ENCODE measurements at regions not wholly inside any gene's neighbourhood (a gene's known extent, or its start where the extent isn't known, plus 50 kb on each side); places are given as distances from the start of the nearest gene placed in this dataset.
"Not testable (repeated sequence)": the region's sequence is repeated elsewhere in the genome, so short reads cannot be mapped to it uniquely, and the experiment has no call there.

DNA sequence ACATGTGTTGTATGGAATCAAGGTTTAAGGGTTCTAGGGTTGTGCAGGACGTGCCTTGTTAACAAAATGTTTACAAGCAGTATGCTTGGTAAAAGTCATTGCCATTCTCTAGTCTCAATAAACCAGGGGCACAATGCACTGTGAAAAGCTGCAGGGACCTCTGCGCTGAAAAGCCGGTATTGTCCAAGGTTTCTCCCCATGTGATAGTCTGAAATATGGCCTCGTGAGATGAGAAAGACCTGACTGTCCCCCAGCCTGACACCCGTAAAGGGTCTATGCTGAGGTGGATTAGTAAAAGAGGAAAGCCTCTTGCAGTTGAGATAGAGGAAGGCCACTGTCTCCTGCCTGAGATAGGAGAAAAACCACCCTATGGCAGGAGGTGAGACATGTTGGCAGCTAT, 537.5 kb downstream of the KCNJ18 start:
- H4K20me1 ChIP-seq (ENCODE audit: insufficient read depth, low read length); H2AFZ ChIP-seq (ENCODE audit: insufficient read depth, low read depth, low read length, poor library complexity, severe bottlenecking); H3K36me3 ChIP-seq (replicated peaks in 1 of 2; ENCODE audit: control insufficient read depth in 1 of 2, insufficient read depth in 2 of 2, low read length in 2 of 2); H3K9ac ChIP-seq (ENCODE audit: insufficient read depth, low read length, poor library complexity, severe bottlenecking); H3K79me2 ChIP-seq (ENCODE audit: insufficient read depth, low read length); H3K4me1 ChIP-seq (ENCODE audit: control insufficient read depth in 1 of 2, insufficient read depth in 2 of 2, low read length in 2 of 2); H3K27ac ChIP-seq (ENCODE audit: low read depth in 1 of 2, low read length in 2 of 2); H3K27me3 ChIP-seq (ENCODE audit: control insufficient read depth in 2 of 2, insufficient read depth in 2 of 2, low read length in 2 of 2); H3K27ac Mint-ChIP-seq; H3K27me3 Mint-ChIP-seq (ENCODE audit: low read depth in 3 of 3); DNase-seq; H3K4me3 Mint-ChIP-seq; H3K4me1 Mint-ChIP-seq; H3K36me3 Mint-ChIP-seq; H3K4me2 ChIP-seq (replicated peaks; ENCODE audit: extremely low read depth, low read length, poor library complexity, severe bottlenecking); H3K4me3 ChIP-seq (replicated peaks in 1 of 3; ENCODE audit: low read depth in 2 of 3, low read length in 3 of 3): not testable (repeated sequence)
- intact Hi-C loops (cut with micrococcal nuclease) = loop anchor here (10.0 kb wide), 2 partner anchors 55 to 75 kb away; no protein-coding TSS in a partner anchor
- H3K9me3 Mint-ChIP-seq = peaks cover 8 to 61% (median 44%) of the 10 kb centered on the region in 7 donors
- H3K9me3 ChIP-seq (replicated peaks in 1 of 2; ENCODE audit: control insufficient read depth in 1 of 2, insufficient read depth in 1 of 2, low read length in 2 of 2) = peaks cover 59 to 61% of the 10 kb centered on the region in 2 donors
- 93% methylated on average over 3 of the region's 5 CpGs for whole genome bisulfite sequencing (ENCODE audit: insufficient coverage)

DNA sequence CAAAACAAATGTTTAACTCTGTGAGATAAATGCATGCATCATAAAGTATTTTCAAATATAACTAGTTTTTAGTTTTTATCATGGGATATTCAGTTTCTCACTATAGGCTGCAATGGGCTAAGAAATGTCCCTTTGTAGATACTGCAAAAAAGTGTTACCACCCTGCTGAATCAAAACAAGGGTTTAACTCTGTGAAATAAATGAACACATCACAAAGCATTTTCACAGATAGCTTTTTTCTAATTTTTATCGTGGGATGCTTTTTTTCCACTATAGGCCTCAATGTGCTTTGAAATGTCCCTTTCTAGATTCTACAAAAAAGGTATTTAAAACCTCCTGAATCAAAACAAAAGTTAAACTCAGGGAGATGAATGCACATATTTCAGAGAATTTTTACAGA, 541.1 kb downstream of the KCNJ18 start:
- Mint-ChIP-seq H3K4me1 (no peaks in the 10 kb centered on the region), H3K4me3 (no peak overlapping the region), H3K27me3 (ENCODE audit: low read depth in 3 of 3) (peaks cover 0 to 1% (median 0%) of the 10 kb centered on the region in 3 donors), H3K27ac (no peak overlapping the region), H3K9me3 (peaks cover 2 to 37% (median 24%) of the 10 kb centered on the region in 7 donors), H3K36me3 (no peaks in the 10 kb centered on the region)
- H3K27me3 ChIP-seq (ENCODE audit: control insufficient read depth in 2 of 2, insufficient read depth in 2 of 2, low read length in 2 of 2) = no peaks in the 10 kb centered on the region
- no peak overlapping the region for H3K4me3 ChIP-seq (replicated peaks in 1 of 3; ENCODE audit: low read depth in 2 of 3, low read length in 3 of 3)
- peaks cover 30 to 67% of the 10 kb centered on the region in 2 donors for H3K9me3 ChIP-seq (replicated peaks in 1 of 2; ENCODE audit: control insufficient read depth in 1 of 2, insufficient read depth in 1 of 2, low read length in 2 of 2)
- H3K9ac ChIP-seq (ENCODE audit: insufficient read depth, low read length, poor library complexity, severe bottlenecking) = no peak overlapping the region
- H3K27ac ChIP-seq (ENCODE audit: low read depth in 1 of 2, low read length in 2 of 2) = no peak overlapping the region
- H2AFZ ChIP-seq (ENCODE audit: insufficient read depth, low read depth, low read length, poor library complexity, severe bottlenecking) = no peak overlapping the region
- no peaks in the 10 kb centered on the region for H4K20me1 ChIP-seq (ENCODE audit: insufficient read depth, low read length)
- H3K4me1 ChIP-seq (ENCODE audit: control insufficient read depth in 1 of 2, insufficient read depth in 2 of 2, low read length in 2 of 2) = no peaks in the 10 kb centered on the region
- TF ChIP-seq, protein P1, sequence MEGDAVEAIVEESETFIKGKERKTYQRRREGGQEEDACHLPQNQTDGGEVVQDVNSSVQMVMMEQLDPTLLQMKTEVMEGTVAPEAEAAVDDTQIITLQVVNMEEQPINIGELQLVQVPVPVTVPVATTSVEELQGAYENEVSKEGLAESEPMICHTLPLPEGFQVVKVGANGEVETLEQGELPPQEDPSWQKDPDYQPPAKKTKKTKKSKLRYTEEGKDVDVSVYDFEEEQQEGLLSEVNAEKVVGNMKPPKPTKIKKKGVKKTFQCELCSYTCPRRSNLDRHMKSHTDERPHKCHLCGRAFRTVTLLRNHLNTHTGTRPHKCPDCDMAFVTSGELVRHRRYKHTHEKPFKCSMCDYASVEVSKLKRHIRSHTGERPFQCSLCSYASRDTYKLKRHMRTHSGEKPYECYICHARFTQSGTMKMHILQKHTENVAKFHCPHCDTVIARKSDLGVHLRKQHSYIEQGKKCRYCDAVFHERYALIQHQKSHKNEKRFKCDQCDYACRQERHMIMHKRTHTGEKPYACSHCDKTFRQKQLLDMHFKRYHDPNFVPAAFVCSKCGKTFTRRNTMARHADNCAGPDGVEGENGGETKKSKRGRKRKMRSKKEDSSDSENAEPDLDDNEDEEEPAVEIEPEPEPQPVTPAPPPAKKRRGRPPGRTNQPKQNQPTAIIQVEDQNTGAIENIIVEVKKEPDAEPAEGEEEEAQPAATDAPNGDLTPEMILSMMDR (IDR thresholded peaks at IDR 0.05) = no peak
- H3K36me3 ChIP-seq (replicated peaks in 1 of 2; ENCODE audit: control insufficient read depth in 1 of 2, insufficient read depth in 2 of 2, low read length in 2 of 2) = no peaks in the 10 kb centered on the region
- DNase-seq = no peak
- WGBS (ENCODE audit: insufficient coverage) = no CpG with 5 or more reads among the region's 1 CpG
- H3K79me2 ChIP-seq (ENCODE audit: insufficient read depth, low read length) = no peaks in the 10 kb centered on the region
- intact Hi-C loops (cut with micrococcal nuclease) = loop anchor here in 1 of 2 donors (10.0 kb wide), 1 partner anchor 51 kb away; no protein-coding TSS in a partner anchor
- no peak overlapping the region for H3K4me2 ChIP-seq (replicated peaks; ENCODE audit: extremely low read depth, low read length, poor library complexity, severe bottlenecking)

Measured in CD14-positive monocyte (primary cell).